SK-N-MC (cell line): ENCODE measurements at regions not wholly inside any gene's neighbourhood (a gene's known extent, or its start where the extent isn't known, plus 50 kb on each side); places are given as distances from the start of the nearest gene placed in this dataset.

Source experiments
- EZH2 ChIP-seq: fragments of 200-600 bp; sonication (generic); IDR thresholded peaks from one replicate; pipeline ENCODE4 v1.6.1; 2017; ENCODE audit warnings: antibody characterized with exemption
- POLR2AphosphoS5 ChIP-seq: IDR thresholded peaks from 2 replicates; pipeline ENCODE4 v1.6.1; 2012; ENCODE audit warnings: mild to moderate bottlenecking, low read depth, low read length, borderline replicate concordance

- TF ChIP-seq POLR2AphosphoS5 (no peak), EZH2 (no peak)
Measured at GRCh38 chr4:14926368-14926767, 75.9 kb upstream of the CPEB2 start.
